H1 (cell line): ENCODE measurements at regions not wholly inside any gene's neighbourhood (a gene's known extent, or its start where the extent isn't known, plus 50 kb on each side); places are given as distances from the start of the nearest gene placed in this dataset.

Source experiments
- CBX8 ChIP-seq: fragments of 300-800, 300-1000 bp; sonication (generic); IDR thresholded peaks from 2 replicates; pipeline ENCODE4 v1.7.1; 2016; ENCODE audit warnings: low read depth, low read length, borderline replicate concordance
- KDM1A ChIP-seq: fragments of 200-600, 300-600 bp; sonication (generic); IDR thresholded peaks from 2 replicates; pipeline ENCODE4 v1.7.1; 2016; ENCODE audit warnings: mild to moderate bottlenecking, low read length, borderline replicate concordance
- TF ChIP-seq, protein P1 (sequence below): IDR thresholded peaks from 2 replicates; pipeline ENCODE4 v1.6.1; 2012; ENCODE audit warnings: inconsistent platforms

GRCh38 chr16:35255816-35256215 is 1796.4 kb downstream of the TP53TG3F start (continued):
- TF ChIP-seq CBX8 (no peak), KDM1A (no peak)
- TF ChIP-seq, protein P1, sequence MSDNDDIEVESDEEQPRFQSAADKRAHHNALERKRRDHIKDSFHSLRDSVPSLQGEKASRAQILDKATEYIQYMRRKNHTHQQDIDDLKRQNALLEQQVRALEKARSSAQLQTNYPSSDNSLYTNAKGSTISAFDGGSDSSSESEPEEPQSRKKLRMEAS, result no peak
- TF ChIP-seq, all 59 proteins: peak for 0
